KOPT-K1 (cell line): ENCODE measurements at regions not wholly inside any gene's neighbourhood (a gene's known extent, or its start where the extent isn't known, plus 50 kb on each side); places are given as distances from the start of the nearest gene placed in this dataset.

Source experiments
- H3K27ac ChIP-seq: fragments of 200-600 bp; sonication (generic); 2 replicates; pipeline ENCODE4 v1.5.1; 2016; ENCODE audit warnings: antibody characterized with exemption, mild to moderate bottlenecking, low read depth, low read length; ENCODE audit not compliant: poor library complexity, severe bottlenecking
- H3K36me3 ChIP-seq: fragments of 200-600 bp; sonication (generic); 2 replicates; pipeline ENCODE4 v1.5.1; 2017; ENCODE audit warnings: antibody characterized with exemption, mild to moderate bottlenecking, low read length, moderate library complexity; ENCODE audit not compliant: insufficient read depth
- H3K9me3 ChIP-seq: fragments of 200-600 bp; sonication (generic); 2 replicates; pipeline ENCODE4 v1.5.1; 2017; ENCODE audit warnings: antibody characterized with exemption, low read length, mild to moderate bottlenecking; ENCODE audit not compliant: insufficient read depth, poor library complexity, severe bottlenecking

GRCh38 chr18:29004921-29005320, 828.0 kb upstream of the CDH2 start:
- H3K36me3 ChIP-seq: no peaks in the 10 kb centered on the region

GRCh38 chr18:29003194-29003593, 826.3 kb upstream of the CDH2 start:
- Histone ChIP-seq H3K27ac (no peak overlapping the region), H3K36me3 (no peaks in the 10 kb centered on the region), H3K9me3 (no peaks in the 10 kb centered on the region)

More at GRCh38 chr18:29004921-29005320, 828.0 kb upstream of the CDH2 start:
- Histone ChIP-seq H3K9me3 (no peaks in the 10 kb centered on the region), H3K27ac (no peak overlapping the region)

- Histone ChIP-seq H3K36me3 (no peaks in the 10 kb centered on the region), H3K27ac (no peak overlapping the region), H3K9me3 (no peaks in the 10 kb centered on the region)
Observed at GRCh38 chr18:29002747-29003146, 825.8 kb upstream of the CDH2 start.

- H3K27ac ChIP-seq: no peak overlapping the region
- H3K36me3 ChIP-seq: no peaks in the 10 kb centered on the region
- no peaks in the 10 kb centered on the region for H3K9me3 ChIP-seq
Observed at GRCh38 chr18:28999726-29000125, 822.8 kb upstream of the CDH2 start.

GRCh38 chr18:28995319-28995718, 818.4 kb upstream of the CDH2 start:
- Histone ChIP-seq H3K36me3 (no peaks in the 10 kb centered on the region), H3K27ac (no peak overlapping the region), H3K9me3 (no peaks in the 10 kb centered on the region)

- Histone ChIP-seq H3K36me3 (no peaks in the 10 kb centered on the region), H3K9me3 (no peaks in the 10 kb centered on the region), H3K27ac (no peak overlapping the region)
Observed at GRCh38 chr18:28984731-28985130, 807.8 kb upstream of the CDH2 start.

GRCh38 chr18:28974504-28974903, 797.6 kb upstream of the CDH2 start:
- no peaks in the 10 kb centered on the region for H3K9me3 ChIP-seq
- no peaks in the 10 kb centered on the region for H3K36me3 ChIP-seq
- no peak overlapping the region for H3K27ac ChIP-seq

- no peaks in the 10 kb centered on the region for H3K36me3 ChIP-seq
- H3K27ac ChIP-seq: no peak overlapping the region
- no peaks in the 10 kb centered on the region for H3K9me3 ChIP-seq
Observed at GRCh38 chr18:28973324-28973723, 796.4 kb upstream of the CDH2 start.

GRCh38 chr18:28972333-28972907, 795.5 kb upstream of the CDH2 start:
- no peak overlapping the region for H3K27ac ChIP-seq
- no peaks in the 10 kb centered on the region for H3K9me3 ChIP-seq
- no peaks in the 10 kb centered on the region for H3K36me3 ChIP-seq

- H3K27ac ChIP-seq: no peak overlapping the region
- no peaks in the 10 kb centered on the region for H3K36me3 ChIP-seq
- no peaks in the 10 kb centered on the region for H3K9me3 ChIP-seq
Observed at GRCh38 chr18:28963481-28963880, 786.6 kb upstream of the CDH2 start.

GRCh38 chr18:28961669-28962228, 784.8 kb upstream of the CDH2 start:
- no peak overlapping the region for H3K27ac ChIP-seq
- no peaks in the 10 kb centered on the region for H3K9me3 ChIP-seq
- no peaks in the 10 kb centered on the region for H3K36me3 ChIP-seq

GRCh38 chr18:28960146-28960545, 783.2 kb upstream of the CDH2 start:
- Histone ChIP-seq H3K9me3 (no peaks in the 10 kb centered on the region), H3K27ac (no peak overlapping the region), H3K36me3 (no peaks in the 10 kb centered on the region)

- Histone ChIP-seq H3K36me3 (no peaks in the 10 kb centered on the region), H3K9me3 (peaks cover 14% of the 10 kb centered on the region), H3K27ac (no peak overlapping the region)
Observed at GRCh38 chr18:28952339-28952738, 775.4 kb upstream of the CDH2 start.

- Histone ChIP-seq H3K36me3 (no peaks in the 10 kb centered on the region), H3K9me3 (peaks cover 13% of the 10 kb centered on the region)
Observed at GRCh38 chr18:28947900-28948299, 771.0 kb upstream of the CDH2 start.

GRCh38 chr18:28946471-28946870, 769.5 kb upstream of the CDH2 start:
- no peaks in the 10 kb centered on the region for H3K36me3 ChIP-seq
- no peaks in the 10 kb centered on the region for H3K9me3 ChIP-seq
- H3K27ac ChIP-seq: no peak overlapping the region

More at GRCh38 chr18:28947900-28948299, 771.0 kb upstream of the CDH2 start:
- no peak overlapping the region for H3K27ac ChIP-seq

GRCh38 chr18:28922936-28923335, 746.0 kb upstream of the CDH2 start:
- no peaks in the 10 kb centered on the region for H3K36me3 ChIP-seq

More at GRCh38 chr18:28922936-28923335, 746.0 kb upstream of the CDH2 start:
- Histone ChIP-seq H3K9me3 (no peaks in the 10 kb centered on the region), H3K27ac (no peak overlapping the region)
